ENCODE measurements at regions not wholly inside any gene's neighbourhood (a gene's known extent, or its start where the extent isn't known, plus 50 kb on each side); places are given as distances from the start of the nearest gene placed in this dataset.
"Not testable (repeated sequence)": the region's sequence is repeated elsewhere in the genome, so short reads cannot be mapped to it uniquely, and the experiment has no call there.

- TF ChIP-seq CTCF (IDR thresholded peaks at IDR 0.05; ENCODE audit: insufficient read depth, low read length, severe bottlenecking) = no peak
- no peaks in the 10 kb centered on the region for H3K36me3 ChIP-seq (ENCODE audit: control insufficient read depth, insufficient read depth, low read length)
- DNase-seq (ENCODE audit: low read depth) = no peak
- no peak overlapping the region for H3K4me3 ChIP-seq (ENCODE audit: low read depth, low read length)
- H3K27me3 ChIP-seq (ENCODE audit: control insufficient read depth, insufficient read depth, low read length) = no peaks in the 10 kb centered on the region
- FAIRE-seq = no peak
Measured at GRCh38 chr5:118430076-118430475, 558.3 kb downstream of the DTWD2 start.

- DNase-seq (ENCODE audit: low read depth) = no peak
- no peak for TF ChIP-seq CTCF (IDR thresholded peaks at IDR 0.05; ENCODE audit: insufficient read depth, low read length, severe bottlenecking)
- no peak for FAIRE-seq
- Histone ChIP-seq H3K27me3 (ENCODE audit: control insufficient read depth, insufficient read depth, low read length) (no peaks in the 10 kb centered on the region), H3K36me3 (ENCODE audit: control insufficient read depth, insufficient read depth, low read length) (no peaks in the 10 kb centered on the region), H3K4me3 (ENCODE audit: low read depth, low read length) (no peak overlapping the region)
Measured at GRCh38 chr5:118407958-118408357, 580.4 kb downstream of the DTWD2 start.

DNA sequence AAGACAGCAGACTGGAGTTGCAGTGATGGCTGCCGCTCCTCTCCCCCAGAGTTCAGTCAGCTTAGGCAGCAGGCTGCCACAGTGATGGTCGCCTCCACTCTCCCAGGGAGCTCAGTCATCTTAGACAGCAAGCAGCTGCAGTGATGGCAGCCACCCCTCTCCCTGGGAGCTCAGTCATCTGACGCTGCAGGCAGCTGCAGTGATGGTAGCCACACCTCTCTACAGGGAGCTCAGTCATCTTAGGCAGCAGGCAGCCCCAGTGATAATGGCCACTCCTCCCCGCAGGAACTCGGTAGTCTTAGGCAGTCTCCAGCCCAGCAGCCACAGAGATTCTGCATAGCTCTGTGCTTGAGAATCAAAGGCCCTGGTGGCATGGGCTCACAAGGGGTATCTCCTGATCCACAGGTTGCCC lies 582.7 kb downstream of the DTWD2 start:
- H3K27me3 ChIP-seq (ENCODE audit: control insufficient read depth, insufficient read depth, low read length) = no peaks in the 10 kb centered on the region
- DNase-seq (ENCODE audit: low read depth) = no peak
- no peak for TF ChIP-seq CTCF (IDR thresholded peaks at IDR 0.05; ENCODE audit: insufficient read depth, low read length, severe bottlenecking)
- no peak for FAIRE-seq
- no peak overlapping the region for H3K4me3 ChIP-seq (ENCODE audit: low read depth, low read length)
- H3K36me3 ChIP-seq (ENCODE audit: control insufficient read depth, insufficient read depth, low read length) = no peaks in the 10 kb centered on the region

DNA sequence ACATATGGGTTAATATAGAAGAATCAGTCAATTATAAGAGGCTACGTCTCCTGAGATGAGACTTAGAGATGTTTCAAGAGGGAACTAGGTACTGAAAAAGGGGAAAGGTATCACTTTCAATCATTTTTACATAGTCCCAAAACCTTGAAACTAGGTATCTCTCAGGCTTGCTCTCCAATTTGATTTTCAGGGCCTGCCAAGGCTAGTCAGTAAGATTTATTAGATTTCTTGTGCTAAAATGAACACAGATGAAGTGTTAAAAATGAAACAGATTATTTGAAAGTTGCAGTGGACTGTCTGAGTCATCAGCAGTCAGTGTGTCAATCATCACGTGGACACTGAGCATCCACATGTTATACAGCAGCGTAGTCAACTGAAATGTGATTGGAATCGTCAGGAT lies 591.1 kb downstream of the DTWD2 start:
- Histone ChIP-seq H3K4me3 (ENCODE audit: low read depth, low read length) (no peak overlapping the region), H3K27me3 (ENCODE audit: control insufficient read depth, insufficient read depth, low read length) (no peaks in the 10 kb centered on the region), H3K36me3 (ENCODE audit: control insufficient read depth, insufficient read depth, low read length) (no peaks in the 10 kb centered on the region)
- FAIRE-seq (no peak), DNase-seq (ENCODE audit: low read depth) (no peak)
- TF ChIP-seq CTCF (IDR thresholded peaks at IDR 0.05; ENCODE audit: insufficient read depth, low read length, severe bottlenecking) = no peak

DNA sequence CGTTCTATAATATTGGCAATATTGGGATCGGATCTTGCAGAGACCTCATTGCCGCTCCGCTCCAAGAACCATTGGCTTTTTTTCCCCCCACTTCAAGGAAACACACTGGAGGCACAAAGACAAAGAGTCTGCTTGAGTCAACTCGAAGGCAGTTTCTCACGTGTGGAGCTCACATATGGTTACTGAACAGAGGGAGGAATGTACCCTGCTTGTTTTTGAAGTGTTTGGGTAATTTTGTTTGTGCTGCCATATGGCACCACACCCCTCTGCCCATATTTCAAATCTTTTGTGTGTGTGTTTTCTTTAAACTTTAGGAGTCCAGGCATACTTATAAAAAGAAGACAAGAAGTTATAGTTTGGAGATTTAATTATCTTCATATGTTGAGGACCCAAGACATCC lies 595.9 kb downstream of the DTWD2 start:
- no peak for FAIRE-seq
- no peak for DNase-seq (ENCODE audit: low read depth)
- Histone ChIP-seq H3K4me3 (ENCODE audit: low read depth, low read length) (no peak overlapping the region), H3K27me3 (ENCODE audit: control insufficient read depth, insufficient read depth, low read length) (no peaks in the 10 kb centered on the region), H3K36me3 (ENCODE audit: control insufficient read depth, insufficient read depth, low read length) (no peaks in the 10 kb centered on the region)
- TF ChIP-seq CTCF (IDR thresholded peaks at IDR 0.05; ENCODE audit: insufficient read depth, low read length, severe bottlenecking) = no peak

DNA sequence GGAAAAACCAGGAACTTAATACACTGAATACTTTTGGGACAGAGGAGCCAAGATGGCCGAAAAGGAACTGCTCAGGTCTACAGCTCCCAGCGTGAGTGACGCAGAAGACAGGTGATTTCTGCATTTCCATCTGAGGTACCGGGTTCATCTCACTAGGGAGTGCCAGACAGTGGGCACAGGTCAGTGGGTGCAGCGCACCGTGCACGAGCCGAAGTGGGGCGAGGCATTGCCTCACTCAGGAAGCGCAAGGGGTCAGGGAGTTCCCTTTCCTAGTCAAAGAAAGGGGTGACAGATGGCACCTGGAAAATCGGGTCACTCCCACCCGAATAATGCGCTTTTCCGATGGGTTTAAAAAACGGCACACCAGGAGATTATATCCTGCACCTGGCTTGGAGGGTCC lies 605.4 kb downstream of the DTWD2 start:
- not testable (repeated sequence) for DNase-seq (ENCODE audit: low read depth); H3K36me3 ChIP-seq (ENCODE audit: control insufficient read depth, insufficient read depth, low read length); FAIRE-seq; H3K27me3 ChIP-seq (ENCODE audit: control insufficient read depth, insufficient read depth, low read length); H3K4me3 ChIP-seq (ENCODE audit: low read depth, low read length)

Measured in bronchial epithelial cell (primary cell).